ENCODE measurements at regions not wholly inside any gene's neighbourhood (a gene's known extent, or its start where the extent isn't known, plus 50 kb on each side); places are given as distances from the start of the nearest gene placed in this dataset.

DNA sequence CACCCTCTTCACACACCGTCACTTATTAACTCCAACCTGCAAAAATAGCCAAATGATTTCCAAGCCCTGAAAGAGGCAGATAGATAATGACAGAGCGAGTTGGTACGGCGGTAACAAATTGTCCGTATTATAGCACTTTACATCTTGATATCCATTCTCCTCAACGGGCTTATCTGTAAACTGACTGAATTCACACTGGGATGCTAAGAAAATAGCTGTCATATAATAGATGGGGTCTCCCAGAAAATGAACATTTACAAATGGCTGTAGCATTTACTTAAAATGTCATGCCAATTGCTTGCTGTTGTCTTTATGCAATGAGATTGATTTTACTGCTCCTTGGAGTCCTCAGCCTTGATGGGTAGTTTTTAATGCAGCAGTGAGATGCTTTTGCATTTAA lies 225.8 kb upstream of the SDK2 start:
- WGBS = 96% methylated on average over 6 of the region's 6 CpGs

DNA sequence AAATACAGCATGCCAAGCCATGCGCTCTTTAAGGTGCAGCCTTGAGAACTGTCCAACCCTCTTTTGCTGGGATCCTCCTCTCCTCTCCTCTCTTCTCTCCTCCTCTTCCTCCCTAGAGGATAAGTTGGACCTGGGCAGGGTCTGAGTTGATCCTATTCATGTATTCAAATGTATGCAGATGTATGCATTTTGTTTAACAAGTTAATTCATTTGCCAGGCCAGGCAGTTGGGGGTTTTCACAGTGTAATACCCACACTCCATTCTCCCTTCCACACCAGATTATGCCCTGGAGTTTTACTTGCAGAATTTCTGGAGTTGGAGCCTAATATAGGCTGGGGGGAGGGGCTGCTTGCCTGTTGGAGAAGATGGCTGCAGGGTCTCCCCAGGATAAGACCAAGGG lies 226.2 kb upstream of the SDK2 start:
- no peak overlapping the region for H3K27ac ChIP-seq (ENCODE audit: low read depth, low read length)
- H3K4me1 ChIP-seq (ENCODE audit: insufficient read depth, low read length) = no peaks in the 10 kb centered on the region
- H3K4me3 ChIP-seq (ENCODE audit: low read length) = no peak overlapping the region
- WGBS = 93% methylated on average over 1 of the region's 1 CpG
- no peak overlapping the region for H3K9ac ChIP-seq (ENCODE audit: low read depth, low read length)
- no peaks in the 10 kb centered on the region for H3K9me3 ChIP-seq (ENCODE audit: insufficient read depth, low read depth, low read length)
- no peaks in the 10 kb centered on the region for H3K36me3 ChIP-seq (ENCODE audit: insufficient read depth, low read length)
- no peaks in the 10 kb centered on the region for H3K27me3 ChIP-seq (ENCODE audit: insufficient read depth, low read length)

More for the DNA sequence above, 225.8 kb upstream of the SDK2 start:
- H3K9ac ChIP-seq (ENCODE audit: low read depth, low read length) = no peak overlapping the region
- no peaks in the 10 kb centered on the region for H3K36me3 ChIP-seq (ENCODE audit: insufficient read depth, low read length)
- H3K27me3 ChIP-seq (ENCODE audit: insufficient read depth, low read length) = no peaks in the 10 kb centered on the region
- H3K9me3 ChIP-seq (ENCODE audit: insufficient read depth, low read depth, low read length) = no peaks in the 10 kb centered on the region
- no peak overlapping the region for H3K4me3 ChIP-seq (ENCODE audit: low read length)
- H3K27ac ChIP-seq (ENCODE audit: low read depth, low read length) = no peak overlapping the region
- H3K4me1 ChIP-seq (ENCODE audit: insufficient read depth, low read length) = no peaks in the 10 kb centered on the region

DNA sequence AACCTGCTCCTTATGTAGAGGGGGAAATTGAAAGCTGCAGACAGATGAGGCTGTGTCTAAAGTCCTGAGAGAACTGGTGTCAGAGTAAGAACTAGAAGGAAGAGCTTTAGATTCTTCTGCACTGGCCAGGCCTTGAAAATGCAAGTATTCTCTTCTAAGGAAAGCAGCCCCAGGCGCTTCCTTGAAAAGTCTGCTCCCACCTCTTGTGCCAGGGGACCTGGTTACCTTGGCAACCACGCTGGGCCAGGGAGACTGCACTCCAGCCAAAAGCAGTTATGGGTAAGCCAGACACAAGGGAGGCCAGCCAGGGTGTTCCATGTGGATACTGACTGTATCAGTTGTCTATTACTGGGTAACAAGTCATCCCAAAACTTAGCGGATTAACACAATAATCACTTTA lies 228.6 kb upstream of the SDK2 start:
- Histone ChIP-seq H3K4me1 (ENCODE audit: insufficient read depth, low read length) (no peaks in the 10 kb centered on the region), H3K4me3 (ENCODE audit: low read length) (no peak overlapping the region), H3K36me3 (ENCODE audit: insufficient read depth, low read length) (no peaks in the 10 kb centered on the region), H3K27me3 (ENCODE audit: insufficient read depth, low read length) (no peaks in the 10 kb centered on the region), H3K27ac (ENCODE audit: low read depth, low read length) (no peak overlapping the region), H3K9ac (ENCODE audit: low read depth, low read length) (no peak overlapping the region), H3K9me3 (ENCODE audit: insufficient read depth, low read depth, low read length) (no peaks in the 10 kb centered on the region)
- WGBS = 76% methylated on average over 3 of the region's 3 CpGs

DNA sequence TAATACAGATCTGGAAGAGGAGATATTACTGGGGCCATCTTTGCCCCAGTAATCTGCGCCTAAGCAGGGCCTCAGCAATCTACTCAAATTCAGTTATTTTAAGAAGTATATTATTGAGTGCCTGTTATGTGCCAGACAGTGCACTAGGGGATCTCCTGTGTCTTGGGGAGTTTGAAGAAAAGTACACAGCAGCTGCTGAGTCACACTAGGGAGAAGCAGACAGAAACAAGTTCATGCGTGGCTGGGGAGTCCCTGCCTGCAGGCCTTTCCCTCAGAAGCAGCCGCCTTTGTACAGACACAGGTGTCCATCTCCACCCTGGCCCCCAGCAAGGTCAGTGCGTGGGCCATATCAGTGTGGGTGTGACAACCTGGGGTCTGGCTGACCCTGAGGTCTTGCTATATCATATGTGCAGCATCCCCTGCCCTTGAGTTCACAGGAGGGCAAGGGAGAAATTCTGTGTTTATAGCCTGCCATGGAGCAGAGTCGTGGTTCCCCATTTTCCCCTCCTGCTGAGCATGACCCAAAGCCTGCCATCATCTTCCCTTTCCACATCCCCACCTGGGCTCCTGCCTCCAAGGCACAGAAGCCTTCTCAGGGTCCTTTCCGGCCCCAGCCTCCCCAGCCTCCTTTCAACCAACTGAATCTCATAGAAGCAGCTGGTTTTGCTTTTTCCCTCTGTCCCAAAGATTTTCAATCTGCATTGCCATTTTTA lies 229.9 kb upstream of the SDK2 start:
- Histone ChIP-seq H3K27me3 (ENCODE audit: insufficient read depth, low read length) (no peaks in the 10 kb centered on the region), H3K36me3 (ENCODE audit: insufficient read depth, low read length) (no peaks in the 10 kb centered on the region), H3K9ac (ENCODE audit: low read depth, low read length) (no peak overlapping the region), H3K9me3 (ENCODE audit: insufficient read depth, low read depth, low read length) (no peaks in the 10 kb centered on the region), H3K27ac (ENCODE audit: low read depth, low read length) (no peak overlapping the region), H3K4me1 (ENCODE audit: insufficient read depth, low read length) (no peaks in the 10 kb centered on the region), H3K4me3 (ENCODE audit: low read length) (no peak overlapping the region)
- 90% methylated on average over 6 of the region's 6 CpGs for WGBS

DNA sequence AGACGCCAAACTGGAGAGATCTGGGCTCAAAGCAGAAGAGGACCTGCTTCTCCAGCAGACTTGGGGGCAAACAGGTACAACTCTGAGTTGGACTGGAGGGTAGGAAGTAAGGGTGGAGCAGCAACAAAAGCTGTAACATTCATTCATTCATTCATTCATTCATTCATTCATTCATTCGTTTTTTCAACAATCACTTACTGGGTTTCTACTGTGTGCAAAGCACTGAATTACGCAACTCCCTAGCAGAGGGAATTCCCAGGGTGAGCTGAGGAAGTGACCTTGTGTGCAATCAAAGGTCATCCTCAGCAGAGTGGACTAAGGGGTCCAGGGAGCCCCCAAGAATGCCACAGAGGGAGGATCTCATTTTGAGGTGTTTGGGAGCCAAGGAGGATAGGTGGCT lies 231.1 kb upstream of the SDK2 start:
- no peak overlapping the region for H3K4me3 ChIP-seq (ENCODE audit: low read length)
- H3K27ac ChIP-seq (ENCODE audit: low read depth, low read length) = no peak overlapping the region
- H3K9me3 ChIP-seq (ENCODE audit: insufficient read depth, low read depth, low read length) = no peaks in the 10 kb centered on the region
- 81% methylated on average over 3 of the region's 3 CpGs for WGBS
- H3K36me3 ChIP-seq (ENCODE audit: insufficient read depth, low read length) = no peaks in the 10 kb centered on the region
- H3K4me1 ChIP-seq (ENCODE audit: insufficient read depth, low read length) = no peaks in the 10 kb centered on the region
- H3K27me3 ChIP-seq (ENCODE audit: insufficient read depth, low read length) = no peaks in the 10 kb centered on the region
- H3K9ac ChIP-seq (ENCODE audit: low read depth, low read length) = no peak overlapping the region

DNA sequence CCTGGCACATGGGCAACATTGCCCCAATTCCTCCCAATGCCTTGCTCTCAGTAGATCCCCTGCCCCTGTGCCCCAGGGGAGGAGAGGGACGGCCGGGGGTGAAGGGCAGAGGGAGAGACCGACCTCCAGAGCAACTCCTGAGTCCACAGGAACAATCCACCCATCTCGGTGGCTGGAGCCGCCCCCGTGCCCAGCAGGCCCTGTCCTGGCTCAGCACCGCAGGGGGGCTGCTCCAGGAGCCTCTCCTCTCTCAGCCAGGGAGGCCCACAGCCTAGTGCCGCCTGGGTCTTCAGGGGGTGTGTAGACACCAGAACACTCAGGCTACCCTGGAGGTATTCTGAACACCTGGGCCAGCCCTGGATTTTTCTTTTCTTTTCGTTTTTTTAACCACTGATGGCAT lies 233.7 kb upstream of the SDK2 start:
- no peak overlapping the region for H3K4me3 ChIP-seq (ENCODE audit: low read length)
- 81% methylated on average over 8 of the region's 9 CpGs for WGBS
- no peak overlapping the region for H3K9ac ChIP-seq (ENCODE audit: low read depth, low read length)
- H3K4me1 ChIP-seq (ENCODE audit: insufficient read depth, low read length) = no peaks in the 10 kb centered on the region
- H3K27me3 ChIP-seq (ENCODE audit: insufficient read depth, low read length) = no peaks in the 10 kb centered on the region
- H3K36me3 ChIP-seq (ENCODE audit: insufficient read depth, low read length) = no peaks in the 10 kb centered on the region
- no peak overlapping the region for H3K27ac ChIP-seq (ENCODE audit: low read depth, low read length)
- no peaks in the 10 kb centered on the region for H3K9me3 ChIP-seq (ENCODE audit: insufficient read depth, low read depth, low read length)

DNA sequence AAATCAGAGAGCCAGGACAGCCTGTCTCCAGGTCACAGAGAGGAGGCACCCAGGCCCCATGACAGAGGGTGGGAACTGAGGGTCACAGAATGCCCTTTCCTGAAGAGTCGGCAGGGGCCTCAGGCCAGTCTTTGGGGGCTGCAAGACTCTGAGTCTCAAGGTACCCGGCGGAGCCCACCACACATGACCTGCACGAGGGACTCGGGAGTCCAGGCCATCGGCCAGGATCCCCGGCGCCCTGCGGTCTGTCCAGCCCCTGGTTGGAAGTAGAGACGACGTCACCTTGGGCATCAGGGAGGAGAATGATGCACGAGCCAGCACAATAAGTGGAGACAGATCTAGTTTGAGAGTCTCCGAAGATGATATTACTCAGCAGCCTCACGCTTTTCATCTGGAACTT lies 234.7 kb upstream of the SDK2 start:
- H3K27ac ChIP-seq (ENCODE audit: low read depth, low read length) = no peak overlapping the region
- no peak overlapping the region for H3K4me3 ChIP-seq (ENCODE audit: low read length)
- no peaks in the 10 kb centered on the region for H3K27me3 ChIP-seq (ENCODE audit: insufficient read depth, low read length)
- H3K4me1 ChIP-seq (ENCODE audit: insufficient read depth, low read length) = no peaks in the 10 kb centered on the region
- no peaks in the 10 kb centered on the region for H3K9me3 ChIP-seq (ENCODE audit: insufficient read depth, low read depth, low read length)
- 93% methylated on average over 14 of the region's 14 CpGs for WGBS
- no peak overlapping the region for H3K9ac ChIP-seq (ENCODE audit: low read depth, low read length)
- no peaks in the 10 kb centered on the region for H3K36me3 ChIP-seq (ENCODE audit: insufficient read depth, low read length)

DNA sequence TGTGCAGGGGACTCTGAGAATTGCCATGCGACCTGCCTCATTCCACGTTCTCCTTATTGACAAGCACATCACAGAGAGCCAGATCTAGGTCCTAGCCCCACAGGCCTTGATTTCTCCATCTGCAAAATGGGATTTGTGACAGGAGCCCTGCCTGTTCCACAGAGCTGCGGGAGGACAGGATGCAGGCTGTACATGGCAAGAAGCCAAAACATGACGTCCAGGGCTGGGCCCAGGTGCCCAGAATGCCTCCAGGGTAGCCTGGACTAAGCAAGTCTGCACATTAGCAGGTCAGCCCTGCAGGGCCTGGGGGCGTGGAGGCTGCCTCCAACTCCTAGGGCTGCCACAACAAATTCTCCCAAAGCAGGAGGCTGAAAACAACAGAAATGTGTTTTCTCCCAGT lies 235.7 kb upstream of the SDK2 start:
- Histone ChIP-seq H3K9ac (ENCODE audit: low read depth, low read length) (no peak overlapping the region), H3K4me1 (ENCODE audit: insufficient read depth, low read length) (no peaks in the 10 kb centered on the region), H3K27ac (ENCODE audit: low read depth, low read length) (no peak overlapping the region), H3K9me3 (ENCODE audit: insufficient read depth, low read depth, low read length) (no peaks in the 10 kb centered on the region), H3K4me3 (ENCODE audit: low read length) (no peak overlapping the region), H3K27me3 (ENCODE audit: insufficient read depth, low read length) (no peaks in the 10 kb centered on the region), H3K36me3 (ENCODE audit: insufficient read depth, low read length) (no peaks in the 10 kb centered on the region)
- WGBS = 90% methylated on average over 5 of the region's 5 CpGs

DNA sequence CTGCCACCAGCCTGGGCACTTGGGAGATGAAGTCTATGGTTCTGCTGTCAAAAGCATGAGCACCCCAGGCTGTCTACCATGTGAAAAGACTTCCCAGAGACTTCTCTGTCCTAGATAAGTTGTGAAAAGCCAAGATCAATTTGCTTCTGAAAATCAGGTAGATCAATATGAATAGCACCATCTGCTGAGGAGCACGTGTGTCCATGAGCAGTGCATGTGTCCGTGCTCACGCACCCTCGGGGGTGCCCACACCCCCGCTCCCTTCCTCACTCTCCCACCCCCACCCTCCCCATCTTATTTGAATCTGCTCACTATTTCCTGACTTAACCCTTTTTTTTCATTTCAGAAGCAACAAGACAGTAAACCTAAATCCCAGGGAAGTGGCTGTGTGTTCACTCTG lies 238.3 kb upstream of the SDK2 start:
- 89% methylated on average over 5 of the region's 5 CpGs for WGBS
- Histone ChIP-seq H3K4me1 (ENCODE audit: insufficient read depth, low read length) (no peaks in the 10 kb centered on the region), H3K36me3 (ENCODE audit: insufficient read depth, low read length) (no peaks in the 10 kb centered on the region), H3K27ac (ENCODE audit: low read depth, low read length) (no peak overlapping the region), H3K4me3 (ENCODE audit: low read length) (no peak overlapping the region), H3K9ac (ENCODE audit: low read depth, low read length) (no peak overlapping the region), H3K9me3 (ENCODE audit: insufficient read depth, low read depth, low read length) (no peaks in the 10 kb centered on the region), H3K27me3 (ENCODE audit: insufficient read depth, low read length) (no peaks in the 10 kb centered on the region)

DNA sequence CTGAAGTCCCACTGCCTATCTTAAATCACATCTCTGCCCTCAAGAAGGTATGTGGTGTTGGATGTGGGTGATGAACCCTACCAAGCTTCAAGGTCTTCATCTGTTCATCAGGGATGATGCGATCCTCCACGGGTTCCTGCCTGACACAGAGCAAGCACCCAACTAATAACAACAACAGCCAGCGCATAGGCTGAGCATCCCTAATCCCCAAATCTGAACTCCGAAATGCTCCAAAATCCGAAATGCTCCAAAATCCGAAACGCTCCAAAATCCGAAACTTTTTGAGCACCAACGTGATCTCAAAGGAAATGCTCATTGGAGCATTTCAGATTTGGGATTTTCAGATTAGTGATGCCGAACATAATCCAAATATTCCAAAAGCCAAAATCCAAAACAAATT lies 238.9 kb upstream of the SDK2 start:
- no peaks in the 10 kb centered on the region for H3K4me1 ChIP-seq (ENCODE audit: insufficient read depth, low read length)
- H3K9ac ChIP-seq (ENCODE audit: low read depth, low read length) = no peak overlapping the region
- no peaks in the 10 kb centered on the region for H3K36me3 ChIP-seq (ENCODE audit: insufficient read depth, low read length)
- no peaks in the 10 kb centered on the region for H3K27me3 ChIP-seq (ENCODE audit: insufficient read depth, low read length)
- H3K27ac ChIP-seq (ENCODE audit: low read depth, low read length) = no peak overlapping the region
- no peaks in the 10 kb centered on the region for H3K9me3 ChIP-seq (ENCODE audit: insufficient read depth, low read depth, low read length)
- H3K4me3 ChIP-seq (ENCODE audit: low read length) = no peak overlapping the region
- 92% methylated on average over 10 of the region's 10 CpGs for WGBS

DNA sequence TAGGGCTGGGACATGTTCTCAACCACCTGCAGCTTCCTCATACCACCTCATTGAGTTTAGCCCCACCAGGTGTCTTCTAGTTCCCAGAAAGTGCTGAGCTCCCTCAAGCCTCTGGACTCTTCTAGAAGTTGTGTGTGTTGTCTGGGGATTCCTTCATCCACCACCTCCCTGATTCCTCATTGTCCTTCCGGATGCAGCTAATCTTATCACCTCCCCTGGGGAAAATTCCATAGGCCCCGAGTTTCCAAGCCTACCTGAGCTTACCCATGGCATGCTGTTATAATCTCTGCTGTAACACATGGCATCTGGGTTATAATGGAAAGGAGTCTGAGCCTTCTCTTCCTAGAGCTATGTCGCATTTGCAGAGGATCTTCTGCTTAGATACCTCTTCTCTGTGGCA lies 243.5 kb upstream of the SDK2 start:
- H3K27ac ChIP-seq (ENCODE audit: low read depth, low read length) = no peak overlapping the region
- H3K4me3 ChIP-seq (ENCODE audit: low read length) = no peak overlapping the region
- no peaks in the 10 kb centered on the region for H3K36me3 ChIP-seq (ENCODE audit: insufficient read depth, low read length)
- 93% methylated on average over 3 of the region's 3 CpGs for WGBS
- no peaks in the 10 kb centered on the region for H3K4me1 ChIP-seq (ENCODE audit: insufficient read depth, low read length)
- H3K27me3 ChIP-seq (ENCODE audit: insufficient read depth, low read length) = 0 out of 2 replicates have a peak, but pooled peaks cover 6% of the 10 kb centered on the region
- no peaks in the 10 kb centered on the region for H3K9me3 ChIP-seq (ENCODE audit: insufficient read depth, low read depth, low read length)
- no peak overlapping the region for H3K9ac ChIP-seq (ENCODE audit: low read depth, low read length)

DNA sequence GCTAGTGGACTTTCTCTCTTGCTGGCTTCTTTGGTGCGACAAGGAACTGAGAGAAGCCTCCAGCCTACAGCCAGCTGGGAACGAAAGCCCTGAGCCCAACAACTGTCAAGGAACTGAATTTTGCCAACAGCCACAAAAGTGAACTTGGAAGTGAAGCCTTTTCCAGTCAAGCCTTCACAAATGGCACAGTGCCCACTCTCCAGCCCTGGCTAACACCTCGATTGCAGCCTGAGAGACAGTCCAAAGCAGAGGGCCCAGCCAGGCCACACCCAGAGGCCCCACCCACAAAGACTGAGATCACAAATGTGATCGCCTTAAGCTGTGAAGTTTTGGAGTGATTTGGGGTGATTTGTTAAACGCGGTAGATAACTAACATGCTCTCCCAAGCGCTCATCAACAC lies 244.6 kb upstream of the SDK2 start:
- H3K27me3 ChIP-seq (ENCODE audit: insufficient read depth, low read length) = 0 out of 2 replicates have a peak, but pooled peaks cover 6% of the 10 kb centered on the region
- H3K9me3 ChIP-seq (ENCODE audit: insufficient read depth, low read depth, low read length) = no peaks in the 10 kb centered on the region
- no peak overlapping the region for H3K27ac ChIP-seq (ENCODE audit: low read depth, low read length)
- H3K4me3 ChIP-seq (ENCODE audit: low read length) = no peak overlapping the region
- no peak overlapping the region for H3K9ac ChIP-seq (ENCODE audit: low read depth, low read length)
- no peaks in the 10 kb centered on the region for H3K4me1 ChIP-seq (ENCODE audit: insufficient read depth, low read length)
- no peaks in the 10 kb centered on the region for H3K36me3 ChIP-seq (ENCODE audit: insufficient read depth, low read length)
- WGBS = 96% methylated on average over 7 of the region's 7 CpGs

All from HUES64 (cell line).